HCT116 (cell line): ENCODE measurements at regions not wholly inside any gene's neighbourhood (a gene's known extent, or its start where the extent isn't known, plus 50 kb on each side); places are given as distances from the start of the nearest gene placed in this dataset.

Experiments
- ATAC-seq: fragments of 200-7000 bp; cut with Tn5 transposase; 2 replicates; pipeline ENCODE4 v1.9.1; 2020; ENCODE audit warnings: mild to moderate bottlenecking, moderate library complexity
- BruUV-seq: library from RNA; stranded (reverse); fragments of 400-500 nt; replicated peaks from 2 replicates; lab custom pipeline; 2021; lab: Mats Ljungman, UMichigan
- CTCF ChIA-PET: fragments of 300-600 bp; sonication (Branson Sonifier 250); formaldehyde crosslinking; loops from one replicate; lab custom pipeline; 2021; ENCODE audit warnings: antibody characterized with exemption; lab: Charles Lee
- POLR2A ChIA-PET: fragments of 300-600, 350-600 bp; sonication (Branson Sonifier 250); formaldehyde crosslinking; loops from one replicate; lab custom pipeline; 2021; ENCODE audit warnings: antibody characterized with exemption; lab: Charles Lee
- RAD21 ChIA-PET, 2 experiments: fragments of 300-600 bp; sonication (Branson Sonifier 250); formaldehyde crosslinking; loops; one replicate each; lab custom pipeline; 2023; ENCODE audit warnings: low total read pairs in 2 of 2; ENCODE audit not compliant: uncharacterized antibody in 2 of 2, unreplicated experiment in 2 of 2, low non-redundant PET in 1 of 2; lab: Charles Lee
- DNase-seq: peaks from one replicate; pipeline ENCODE4 v3.0.0-alpha.2; 2010; ENCODE audit warnings: low read depth, low spot score
- H2AFZ ChIP-seq: fragments of 200-600 bp; shearing (Covaris generic), sonication (generic); 2 replicates; pipeline ENCODE4 v1.6.1; 2017; ENCODE audit warnings: low read depth, mixed run types, mixed read lengths, antibody characterized with exemption, low read length; ENCODE audit not compliant: poor library complexity, severe bottlenecking
- H3K27ac ChIP-seq: 2 replicates; pipeline ENCODE4 v1.5.1; 2012; ENCODE audit warnings: low read depth, low read length
- H3K27me3 ChIP-seq: fragments of 200-600 bp; sonication (generic); 2 replicates; pipeline ENCODE4 v1.6.1; 2016; ENCODE audit warnings: mixed run types, low read length, mixed read lengths; ENCODE audit not compliant: insufficient read depth
- H3K36me3 ChIP-seq, 2 experiments: fragments of 200-500 bp in 1 of 2; fragments of 200-600 bp in 1 of 2; sonication (Bioruptor generic) in 1 of 2; sonication (generic) in 1 of 2; 2 replicates each; pipeline versions ENCODE4 v1.5.1 to v1.6.1; 2014 to 2016; ENCODE audit warnings: low read length in 2 of 2, inconsistent platforms in 1 of 2, mixed read lengths in 1 of 2, mixed run types in 1 of 2; ENCODE audit not compliant: insufficient read depth in 2 of 2, control insufficient read depth in 1 of 2
- H3K4me1 ChIP-seq, 2 experiments: fragments of 200-600 bp in 1 of 2; sonication (generic) in 1 of 2; 2 replicates each; pipeline versions ENCODE4 v1.5.1 to v1.6.1; 2012 to 2017; ENCODE audit warnings: low read length in 2 of 2, inconsistent platforms in 1 of 2, mild to moderate bottlenecking in 1 of 2, mixed read lengths in 1 of 2, mixed run types in 1 of 2, moderate library complexity in 1 of 2; ENCODE audit not compliant: insufficient read depth in 2 of 2, control insufficient read depth in 1 of 2
- H3K4me2 ChIP-seq: fragments of 200-600 bp; sonication (generic); 2 replicates; pipeline ENCODE4 v1.6.1; 2017; ENCODE audit warnings: mixed run types, low read length, mixed read lengths
- H3K4me3 ChIP-seq, 2 experiments: fragments of 200-600 bp in 1 of 2; sonication (generic) in 1 of 2; replicated peaks in 1 of 2; 2 replicates each; pipeline ENCODE4 v1.5.1; 2011 to 2016; ENCODE audit warnings: low read length in 2 of 2, control low read depth in 1 of 2, low read depth in 1 of 2, mild to moderate bottlenecking in 1 of 2, mixed read lengths in 1 of 2, mixed run types in 1 of 2
- H3K79me2 ChIP-seq: fragments of 200-600 bp; sonication (generic); 2 replicates; pipeline ENCODE4 v1.6.1; 2017; ENCODE audit warnings: mild to moderate bottlenecking, mixed run types, low read length, moderate library complexity, mixed read lengths; ENCODE audit not compliant: insufficient read depth
- H3K9ac ChIP-seq: fragments of 200-600 bp; sonication (generic); 2 replicates; pipeline ENCODE4 v1.6.1; 2016; ENCODE audit warnings: low read length, mixed read lengths
- H3K9me2 ChIP-seq: fragments of 200-600 bp; sonication (generic), shearing (Covaris generic); 2 replicates; pipeline ENCODE4 v1.6.1; 2017; ENCODE audit warnings: mixed run types, mild to moderate bottlenecking, moderate library complexity; ENCODE audit not compliant: insufficient read depth
- H3K9me3 ChIP-seq, 2 experiments: fragments of 200-500 bp in 1 of 2; fragments of 200-600 bp in 1 of 2; sonication (Bioruptor generic) in 1 of 2; sonication (generic) in 1 of 2; 2 replicates each; pipeline ENCODE4 v1.6.1; 2014 to 2017; ENCODE audit warnings: low read length in 2 of 2, mixed read lengths in 2 of 2, inconsistent platforms in 1 of 2, low read depth in 1 of 2, mild to moderate bottlenecking in 1 of 2, mixed run types in 1 of 2, moderate library complexity in 1 of 2; ENCODE audit not compliant: control insufficient read depth in 1 of 2, insufficient read depth in 1 of 2
- H4K20me1 ChIP-seq: fragments of 200-600 bp; sonication (generic), shearing (Covaris generic); 2 replicates; pipeline ENCODE4 v1.6.1; 2017; ENCODE audit warnings: mixed run types, mild to moderate bottlenecking, moderate library complexity; ENCODE audit not compliant: insufficient read depth
- ATF3 ChIP-seq: IDR thresholded peaks from 2 replicates; pipeline ENCODE4 v1.6.1; 2012
- CEBPB ChIP-seq: IDR thresholded peaks from 2 replicates; pipeline ENCODE4 v1.6.1; 2012; ENCODE audit warnings: low read depth
- EGR1 ChIP-seq: IDR thresholded peaks from 2 replicates; pipeline ENCODE4 v1.6.1; 2012; ENCODE audit warnings: low read depth
- EZH2 ChIP-seq: fragments of 200-600 bp; sonication (generic); IDR thresholded peaks from 2 replicates; pipeline ENCODE4 v1.6.1; 2017; ENCODE audit warnings: antibody characterized with exemption, mixed run types
- EZH2phosphoT487 ChIP-seq: fragments of 200-600 bp; IDR thresholded peaks from 2 replicates; pipeline ENCODE4 v1.6.1; 2018; ENCODE audit warnings: antibody characterized with exemption, borderline replicate concordance
- FOSL1 ChIP-seq: IDR thresholded peaks from 2 replicates; pipeline ENCODE4 v1.6.1; 2012; ENCODE audit warnings: low read depth
- POLR2A ChIP-seq: IDR thresholded peaks from 2 replicates; pipeline ENCODE4 v1.7.0; 2011; ENCODE audit warnings: borderline replicate concordance; ENCODE audit not compliant: insufficient read depth, insufficient read length; ENCODE audit errors: extremely low read depth
- RAD21 ChIP-seq: IDR thresholded peaks from 2 replicates; pipeline ENCODE4 v1.6.1; 2012; ENCODE audit warnings: low read depth, mild to moderate bottlenecking
- SP1 ChIP-seq: IDR thresholded peaks from 2 replicates; pipeline ENCODE4 v1.6.1; 2012; ENCODE audit warnings: low read depth
- SRF ChIP-seq: IDR thresholded peaks from 2 replicates; pipeline ENCODE4 v1.6.1; 2012; ENCODE audit warnings: low read depth
- TCF7L2 ChIP-seq: IDR thresholded peaks from 2 replicates; pipeline ENCODE4 v1.7.0; 2011; ENCODE audit warnings: borderline replicate concordance, inconsistent platforms; ENCODE audit not compliant: insufficient read depth, insufficient read length; ENCODE audit errors: extremely low read depth
- YY1 ChIP-seq: IDR thresholded peaks from 2 replicates; pipeline ENCODE4 v1.6.1; 2011; ENCODE audit warnings: low read length, low read depth, moderate library complexity, mild to moderate bottlenecking; ENCODE audit not compliant: insufficient replicate concordance; ENCODE audit errors: extremely low read depth
- ZNF274 ChIP-seq: fragments of 200-500 bp; sonication (Bioruptor generic); IDR thresholded peaks from 2 replicates; pipeline ENCODE4 v1.6.1; 2014; ENCODE audit warnings: mild to moderate bottlenecking, low read depth, low read length, inconsistent platforms
- intact Hi-C: fragments of 100-400 bp; cut with micrococcal nuclease; formaldehyde crosslinking; loops from 2 replicates; pipeline ENCODE4 v1.10.0; 2022
- TF ChIP-seq, protein P1 (sequence below): IDR thresholded peaks from 2 replicates; pipeline ENCODE4 v1.6.1; 2011; ENCODE audit warnings: mild to moderate bottlenecking, low read length, moderate library complexity; ENCODE audit not compliant: insufficient replicate concordance; ENCODE audit errors: extremely low read depth
- TF ChIP-seq, protein P2 (sequence below), 3 experiments: fragments of 200-600 bp in 1 of 3; sonication (generic) in 1 of 3; IDR thresholded peaks in 2 of 3; conservative IDR thresholded peaks in 1 of 3; 2 replicates each; pipeline ENCODE4 v1.5.1; 2012 to 2017; ENCODE audit warnings: low read depth in 2 of 3, low read length in 2 of 3, antibody characterized with exemption in 1 of 3, borderline replicate concordance in 1 of 3, control low read depth in 1 of 3, mild to moderate bottlenecking in 1 of 3, mixed read lengths in 1 of 3, mixed run types in 1 of 3, moderate library complexity in 1 of 3; ENCODE audit not compliant: insufficient read depth in 1 of 3

GRCh38 chr3:107285197-107285596 lies 92.0 kb upstream of the CCDC54 start:
- H3K9ac ChIP-seq, result no peak overlapping the region
- H3K4me1 ChIP-seq, result no peaks in the 10 kb centered on the region
- no peak for ATAC-seq
- H3K79me2 ChIP-seq, result no peaks in the 10 kb centered on the region
- H4K20me1 ChIP-seq, result no peaks in the 10 kb centered on the region
- RAD21 ChIA-PET, result no interaction called here
- intact Hi-C loops, result no loop called here
- POLR2A ChIA-PET, result no interaction called here
- peak overlapping the region; percentile 6 for H2AFZ ChIP-seq
- H3K9me2 ChIP-seq, result no peaks in the 10 kb centered on the region
- H3K27ac ChIP-seq, result no peak overlapping the region
- no peak overlapping the region for H3K4me2 ChIP-seq
- CTCF ChIA-PET, result interaction anchor here (2.2 kb wide), 1 partner anchor 14 kb away, joined by 8 read pairs; no protein-coding TSS in a partner anchor
- H3K27me3 ChIP-seq, result no peaks in the 10 kb centered on the region
- no peak overlapping the region for H3K4me3 ChIP-seq
- DNase-seq, result no peak
- no TSS peak for BruUV-seq
- H3K36me3 ChIP-seq, result no peaks in the 10 kb centered on the region
- no peak for TF ChIP-seq RAD21
- TF ChIP-seq, protein P1, sequence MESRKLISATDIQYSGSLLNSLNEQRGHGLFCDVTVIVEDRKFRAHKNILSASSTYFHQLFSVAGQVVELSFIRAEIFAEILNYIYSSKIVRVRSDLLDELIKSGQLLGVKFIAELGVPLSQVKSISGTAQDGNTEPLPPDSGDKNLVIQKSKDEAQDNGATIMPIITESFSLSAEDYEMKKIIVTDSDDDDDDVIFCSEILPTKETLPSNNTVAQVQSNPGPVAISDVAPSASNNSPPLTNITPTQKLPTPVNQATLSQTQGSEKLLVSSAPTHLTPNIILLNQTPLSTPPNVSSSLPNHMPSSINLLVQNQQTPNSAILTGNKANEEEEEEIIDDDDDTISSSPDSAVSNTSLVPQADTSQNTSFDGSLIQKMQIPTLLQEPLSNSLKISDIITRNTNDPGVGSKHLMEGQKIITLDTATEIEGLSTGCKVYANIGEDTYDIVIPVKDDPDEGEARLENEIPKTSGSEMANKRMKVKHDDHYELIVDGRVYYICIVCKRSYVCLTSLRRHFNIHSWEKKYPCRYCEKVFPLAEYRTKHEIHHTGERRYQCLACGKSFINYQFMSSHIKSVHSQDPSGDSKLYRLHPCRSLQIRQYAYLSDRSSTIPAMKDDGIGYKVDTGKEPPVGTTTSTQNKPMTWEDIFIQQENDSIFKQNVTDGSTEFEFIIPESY, result no peak
- TF ChIP-seq ZNF274, result no peak
- TF ChIP-seq, protein P2, sequence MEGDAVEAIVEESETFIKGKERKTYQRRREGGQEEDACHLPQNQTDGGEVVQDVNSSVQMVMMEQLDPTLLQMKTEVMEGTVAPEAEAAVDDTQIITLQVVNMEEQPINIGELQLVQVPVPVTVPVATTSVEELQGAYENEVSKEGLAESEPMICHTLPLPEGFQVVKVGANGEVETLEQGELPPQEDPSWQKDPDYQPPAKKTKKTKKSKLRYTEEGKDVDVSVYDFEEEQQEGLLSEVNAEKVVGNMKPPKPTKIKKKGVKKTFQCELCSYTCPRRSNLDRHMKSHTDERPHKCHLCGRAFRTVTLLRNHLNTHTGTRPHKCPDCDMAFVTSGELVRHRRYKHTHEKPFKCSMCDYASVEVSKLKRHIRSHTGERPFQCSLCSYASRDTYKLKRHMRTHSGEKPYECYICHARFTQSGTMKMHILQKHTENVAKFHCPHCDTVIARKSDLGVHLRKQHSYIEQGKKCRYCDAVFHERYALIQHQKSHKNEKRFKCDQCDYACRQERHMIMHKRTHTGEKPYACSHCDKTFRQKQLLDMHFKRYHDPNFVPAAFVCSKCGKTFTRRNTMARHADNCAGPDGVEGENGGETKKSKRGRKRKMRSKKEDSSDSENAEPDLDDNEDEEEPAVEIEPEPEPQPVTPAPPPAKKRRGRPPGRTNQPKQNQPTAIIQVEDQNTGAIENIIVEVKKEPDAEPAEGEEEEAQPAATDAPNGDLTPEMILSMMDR (IDR thresholded peaks at IDR 0.05 in 2 of 3, conservative IDR thresholded peaks at IDR 0.05 in 1 of 3; ENCODE audit: borderline replicate concordance in 1 of 3, insufficient read depth in 1 of 3, low read depth in 2 of 3, low read length in 2 of 3), result no peak
- no peak for TF ChIP-seq EZH2
- TF ChIP-seq FOSL1, result no peak
- no peak for TF ChIP-seq ATF3
- no peak for TF ChIP-seq YY1
- TF ChIP-seq SRF, result no peak
- TF ChIP-seq TCF7L2, result no peak
- no peak for TF ChIP-seq EGR1
- TF ChIP-seq SP1, result no peak
- TF ChIP-seq POLR2A, result no peak
- TF ChIP-seq EZH2phosphoT487, result no peak
- TF ChIP-seq CEBPB, result no peak
- TF ChIP-seq, all 23 proteins: peak for 0
- H3K9me3 ChIP-seq, result no peaks in the 10 kb centered on the region
